ENCODE measurements at regions not wholly inside any gene's neighbourhood (a gene's known extent, or its start where the extent isn't known, plus 50 kb on each side); places are given as distances from the start of the nearest gene placed in this dataset.

GRCh38 chr20:20938131-20938530 is 168.0 kb downstream of the LINC00237 start:
- TF ChIP-seq FOXP2 (optimal IDR thresholded peaks at IDR 0.05; ENCODE audit: borderline replicate concordance, extremely low read depth, extremely low read length, insufficient read depth), result no peak
- TF ChIP-seq REST (IDR thresholded peaks at IDR 0.05; ENCODE audit: insufficient read depth in 1 of 2, low read depth in 2 of 2, low read length in 2 of 2), result no peak
- no peak for TF ChIP-seq SIN3A (IDR thresholded peaks at IDR 0.05; ENCODE audit: borderline replicate concordance, insufficient read depth, low read length)
- no peak for TF ChIP-seq TAF1 (IDR thresholded peaks at IDR 0.05; ENCODE audit: borderline replicate concordance, insufficient read depth, low read length)
- no peak for TF ChIP-seq POLR2AphosphoS5 (IDR thresholded peaks at IDR 0.05; ENCODE audit: low read depth, low read length)

- TF ChIP-seq TAF1 (IDR thresholded peaks at IDR 0.05; ENCODE audit: borderline replicate concordance, insufficient read depth, low read length), result no peak
- no peak for TF ChIP-seq POLR2AphosphoS5 (IDR thresholded peaks at IDR 0.05; ENCODE audit: low read depth, low read length)
- no peak for TF ChIP-seq SIN3A (IDR thresholded peaks at IDR 0.05; ENCODE audit: borderline replicate concordance, insufficient read depth, low read length)
- TF ChIP-seq FOXP2 (optimal IDR thresholded peaks at IDR 0.05; ENCODE audit: borderline replicate concordance, extremely low read depth, extremely low read length, insufficient read depth), result no peak
- no peak for TF ChIP-seq REST (IDR thresholded peaks at IDR 0.05; ENCODE audit: insufficient read depth in 1 of 2, low read depth in 2 of 2, low read length in 2 of 2)
Observed at GRCh38 chr20:20933142-20933958, 172.8 kb downstream of the LINC00237 start.

GRCh38 chr20:20932156-20932555 is 174.0 kb downstream of the LINC00237 start:
- TF ChIP-seq REST (IDR thresholded peaks at IDR 0.05; ENCODE audit: insufficient read depth in 1 of 2, low read depth in 2 of 2, low read length in 2 of 2) (no peak), SIN3A (IDR thresholded peaks at IDR 0.05; ENCODE audit: borderline replicate concordance, insufficient read depth, low read length) (no peak), POLR2AphosphoS5 (IDR thresholded peaks at IDR 0.05; ENCODE audit: low read depth, low read length) (no peak), FOXP2 (optimal IDR thresholded peaks at IDR 0.05; ENCODE audit: borderline replicate concordance, extremely low read depth, extremely low read length, insufficient read depth) (no peak), TAF1 (IDR thresholded peaks at IDR 0.05; ENCODE audit: borderline replicate concordance, insufficient read depth, low read length) (no peak)

- TF ChIP-seq REST (IDR thresholded peaks at IDR 0.05; ENCODE audit: insufficient read depth in 1 of 2, low read depth in 2 of 2, low read length in 2 of 2) (no peak), SIN3A (IDR thresholded peaks at IDR 0.05; ENCODE audit: borderline replicate concordance, insufficient read depth, low read length) (no peak), POLR2AphosphoS5 (IDR thresholded peaks at IDR 0.05; ENCODE audit: low read depth, low read length) (no peak), TAF1 (IDR thresholded peaks at IDR 0.05; ENCODE audit: borderline replicate concordance, insufficient read depth, low read length) (no peak), FOXP2 (optimal IDR thresholded peaks at IDR 0.05; ENCODE audit: borderline replicate concordance, extremely low read depth, extremely low read length, insufficient read depth) (no peak)
Observed at GRCh38 chr20:20931632-20932031, 174.5 kb downstream of the LINC00237 start.
